Liver (tissue), 8 donors: ENCODE measurements at regions not wholly inside any gene's neighbourhood (a gene's known extent, or its start where the extent isn't known, plus 50 kb on each side); places are given as distances from the start of the nearest gene placed in this dataset.

Experiments
- DNase-seq: peaks from one replicate; pipeline ENCODE4 v3.0.0-alpha.2; 2017; ENCODE audit warnings: low spot score
- H3K27ac ChIP-seq, 2 donors: one replicate each; pipeline ENCODE4 v1.7.0; 2013; ENCODE audit warnings: inconsistent platforms in 2 of 2, low read length in 2 of 2, control low read depth in 1 of 2, low read depth in 1 of 2, mild to moderate bottlenecking in 1 of 2
- H3K27me3 ChIP-seq, 4 donors: one replicate each; pipeline versions ENCODE4 v1.6.1 to v1.7.0; 2013; ENCODE audit warnings: low read length in 3 of 4, inconsistent platforms in 1 of 4, mild to moderate bottlenecking in 1 of 4, moderate library complexity in 1 of 4; ENCODE audit not compliant: control insufficient read depth in 4 of 4, insufficient read depth in 4 of 4
- H3K36me3 ChIP-seq, 4 donors: one replicate each; pipeline versions ENCODE4 v1.6.1 to v1.7.0; 2013; ENCODE audit warnings: low read length in 3 of 4, mild to moderate bottlenecking in 3 of 4, low read depth in 1 of 4, moderate library complexity in 1 of 4; ENCODE audit not compliant: control insufficient read depth in 4 of 4, insufficient read depth in 3 of 4
- H3K4me1 ChIP-seq, 4 donors: one replicate each; pipeline versions ENCODE4 v1.6.1 to v1.7.0; 2013; ENCODE audit warnings: low read length in 3 of 4, mild to moderate bottlenecking in 3 of 4, moderate library complexity in 1 of 4; ENCODE audit not compliant: control insufficient read depth in 4 of 4, insufficient read depth in 4 of 4
- H3K4me3 ChIP-seq, 3 donors: one replicate each; pipeline versions ENCODE4 v1.6.1 to v1.7.0; 2013; ENCODE audit warnings: low read length in 3 of 3, control low read depth in 1 of 3, low read depth in 1 of 3, mild to moderate bottlenecking in 1 of 3
- H3K9ac ChIP-seq, 2 donors: one replicate each; pipeline ENCODE4 v1.7.0; 2013; ENCODE audit warnings: low read length in 2 of 2, mild to moderate bottlenecking in 2 of 2, moderate library complexity in 2 of 2, control low read depth in 1 of 2, low read depth in 1 of 2
- H3K9me3 ChIP-seq, 4 donors: one replicate each; pipeline versions ENCODE4 v1.6.1 to v1.7.0; 2013; ENCODE audit warnings: low read length in 3 of 4; ENCODE audit not compliant: control insufficient read depth in 4 of 4
- ATF3 ChIP-seq: IDR thresholded peaks from 2 replicates; pipeline ENCODE4 v1.6.1; 2016; ENCODE audit warnings: antibody characterized with exemption
- CTCF ChIP-seq: fragments of 150-350 bp; IDR thresholded peaks from 2 replicates; pipeline ENCODE4 v1.5.1; 2017; ENCODE audit warnings: improper control_type of control experiment, low read depth, low read length; ENCODE audit not compliant: missing input control
- EGR1 ChIP-seq, 2 donors: IDR thresholded peaks; 2 replicates each; pipeline ENCODE4 v1.6.1; 2016 to 2018; ENCODE audit warnings: antibody characterized with exemption in 2 of 2, low read depth in 2 of 2
- FOXA1 ChIP-seq: IDR thresholded peaks from 2 replicates; pipeline ENCODE4 v1.6.1; 2016; ENCODE audit warnings: antibody characterized with exemption
- FOXA2 ChIP-seq: IDR thresholded peaks from 2 replicates; pipeline ENCODE4 v1.6.1; 2016; ENCODE audit warnings: antibody characterized with exemption
- GABPA ChIP-seq, 2 donors: IDR thresholded peaks in 1 of 2; conservative IDR thresholded peaks in 1 of 2; 2 replicates each; pipeline ENCODE4 v1.6.1; 2016; ENCODE audit warnings: antibody characterized with exemption in 2 of 2, mild to moderate bottlenecking in 1 of 2, moderate library complexity in 1 of 2
- HNF4A ChIP-seq, 2 donors: conservative IDR thresholded peaks; 2 replicates each; pipeline ENCODE4 v1.6.1; 2016; ENCODE audit warnings: antibody characterized with exemption in 2 of 2, mild to moderate bottlenecking in 2 of 2
- HNF4G ChIP-seq: IDR thresholded peaks from 2 replicates; pipeline ENCODE4 v1.6.1; 2016; ENCODE audit warnings: antibody characterized with exemption
- JUND ChIP-seq, 2 donors: IDR thresholded peaks; 2 replicates each; pipeline ENCODE4 v1.6.1; 2016; ENCODE audit warnings: antibody characterized with exemption in 2 of 2
- MAX ChIP-seq: IDR thresholded peaks from 2 replicates; pipeline ENCODE4 v1.6.1; 2016; ENCODE audit warnings: antibody characterized with exemption
- NR2F2 ChIP-seq: IDR thresholded peaks from 2 replicates; pipeline ENCODE4 v1.6.1; 2016; ENCODE audit warnings: antibody characterized with exemption
- RAD21 ChIP-seq, 2 donors: IDR thresholded peaks; 2 replicates each; pipeline ENCODE4 v1.6.1; 2016; ENCODE audit warnings: antibody characterized with exemption in 2 of 2, mild to moderate bottlenecking in 2 of 2
- RXRA ChIP-seq, 2 donors: IDR thresholded peaks; 2 replicates each; pipeline ENCODE4 v1.6.1; 2017 to 2018; ENCODE audit warnings: antibody characterized with exemption in 2 of 2, mild to moderate bottlenecking in 1 of 2
- SP1 ChIP-seq: IDR thresholded peaks from 2 replicates; pipeline ENCODE4 v1.6.1; 2018; ENCODE audit warnings: antibody characterized with exemption, mild to moderate bottlenecking
- TAF1 ChIP-seq: conservative IDR thresholded peaks from 2 replicates; pipeline ENCODE4 v1.6.1; 2016; ENCODE audit warnings: antibody characterized with exemption, mild to moderate bottlenecking
- YY1 ChIP-seq: IDR thresholded peaks from 2 replicates; pipeline ENCODE4 v1.6.1; 2016; ENCODE audit warnings: antibody characterized with exemption, mild to moderate bottlenecking
- WGBS: extraction: QIAGEN DNeasy Blood & Tissue Kit; methylation state at CpG from one replicate; pipeline ENCODE4 v1.1.7; 2013; 5-methylcytosine and 5-hydroxymethylcytosine counted together
- TF ChIP-seq, protein P1 (sequence below): IDR thresholded peaks from 2 replicates; pipeline ENCODE4 v1.6.1; 2016; ENCODE audit warnings: antibody characterized with exemption
- TF ChIP-seq, protein P2 (sequence below): IDR thresholded peaks from 2 replicates; pipeline ENCODE4 v1.6.1; 2016; ENCODE audit warnings: antibody characterized with exemption, mild to moderate bottlenecking
- donor health status: healthy.
- donor health status: healthy.
- donor health status: healthy.
- donor health status: healthy.
- donor health status: healthy.

DNA sequence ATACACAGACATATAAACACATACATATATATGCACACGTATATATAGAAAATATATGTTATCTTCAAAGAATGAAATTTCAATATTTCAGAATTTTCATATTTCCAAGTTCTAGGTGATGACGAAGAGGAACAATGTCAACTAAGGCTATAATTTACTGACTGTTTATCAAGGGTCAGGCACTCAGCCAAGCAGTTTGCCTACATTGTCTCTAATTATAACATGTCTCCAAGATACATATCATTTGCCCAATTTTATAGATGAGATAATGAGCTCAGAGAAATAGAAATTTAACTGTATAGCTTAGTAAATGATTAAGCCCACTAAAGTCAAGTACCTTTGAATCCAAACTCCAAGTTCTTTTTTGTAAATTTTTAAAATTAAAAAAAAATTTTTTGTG, 99.9 kb upstream of the PLSCR4 start:
- H3K4me3 ChIP-seq, result no peak overlapping the region
- 79% methylated on average over 2 of the region's 2 CpGs for WGBS

More for the DNA sequence above, 99.9 kb upstream of the PLSCR4 start:
- Histone ChIP-seq H3K9ac (no peak overlapping the region), H3K27me3 (no peaks in the 10 kb centered on the region), H3K4me1 (no peaks in the 10 kb centered on the region), H3K9me3 (peaks cover 0 to 6% (median 0%) of the 10 kb centered on the region in 4 donors), H3K27ac (no peak overlapping the region), H3K36me3 (no peaks in the 10 kb centered on the region)
- TF ChIP-seq YY1 (no peak), TAF1 (no peak), EGR1 (IDR thresholded peaks at IDR 0.05; ENCODE audit: low read depth in 2 of 2) (no peak), FOXA2 (no peak), SP1 (no peak), MAX (no peak), HNF4G (no peak), RXRA (IDR thresholded peaks at IDR 0.05) (no peak), JUND (IDR thresholded peaks at IDR 0.05) (no peak), CTCF (no peak), NR2F2 (no peak), HNF4A (conservative IDR thresholded peaks at IDR 0.05) (no peak), FOXA1 (no peak), GABPA (IDR thresholded peaks at IDR 0.05 in 1 of 2, conservative IDR thresholded peaks at IDR 0.05 in 1 of 2) (no peak), ATF3 (no peak), RAD21 (IDR thresholded peaks at IDR 0.05) (no peak)
- TF ChIP-seq, protein P1, sequence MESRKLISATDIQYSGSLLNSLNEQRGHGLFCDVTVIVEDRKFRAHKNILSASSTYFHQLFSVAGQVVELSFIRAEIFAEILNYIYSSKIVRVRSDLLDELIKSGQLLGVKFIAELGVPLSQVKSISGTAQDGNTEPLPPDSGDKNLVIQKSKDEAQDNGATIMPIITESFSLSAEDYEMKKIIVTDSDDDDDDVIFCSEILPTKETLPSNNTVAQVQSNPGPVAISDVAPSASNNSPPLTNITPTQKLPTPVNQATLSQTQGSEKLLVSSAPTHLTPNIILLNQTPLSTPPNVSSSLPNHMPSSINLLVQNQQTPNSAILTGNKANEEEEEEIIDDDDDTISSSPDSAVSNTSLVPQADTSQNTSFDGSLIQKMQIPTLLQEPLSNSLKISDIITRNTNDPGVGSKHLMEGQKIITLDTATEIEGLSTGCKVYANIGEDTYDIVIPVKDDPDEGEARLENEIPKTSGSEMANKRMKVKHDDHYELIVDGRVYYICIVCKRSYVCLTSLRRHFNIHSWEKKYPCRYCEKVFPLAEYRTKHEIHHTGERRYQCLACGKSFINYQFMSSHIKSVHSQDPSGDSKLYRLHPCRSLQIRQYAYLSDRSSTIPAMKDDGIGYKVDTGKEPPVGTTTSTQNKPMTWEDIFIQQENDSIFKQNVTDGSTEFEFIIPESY, result no peak
- TF ChIP-seq, protein P2, sequence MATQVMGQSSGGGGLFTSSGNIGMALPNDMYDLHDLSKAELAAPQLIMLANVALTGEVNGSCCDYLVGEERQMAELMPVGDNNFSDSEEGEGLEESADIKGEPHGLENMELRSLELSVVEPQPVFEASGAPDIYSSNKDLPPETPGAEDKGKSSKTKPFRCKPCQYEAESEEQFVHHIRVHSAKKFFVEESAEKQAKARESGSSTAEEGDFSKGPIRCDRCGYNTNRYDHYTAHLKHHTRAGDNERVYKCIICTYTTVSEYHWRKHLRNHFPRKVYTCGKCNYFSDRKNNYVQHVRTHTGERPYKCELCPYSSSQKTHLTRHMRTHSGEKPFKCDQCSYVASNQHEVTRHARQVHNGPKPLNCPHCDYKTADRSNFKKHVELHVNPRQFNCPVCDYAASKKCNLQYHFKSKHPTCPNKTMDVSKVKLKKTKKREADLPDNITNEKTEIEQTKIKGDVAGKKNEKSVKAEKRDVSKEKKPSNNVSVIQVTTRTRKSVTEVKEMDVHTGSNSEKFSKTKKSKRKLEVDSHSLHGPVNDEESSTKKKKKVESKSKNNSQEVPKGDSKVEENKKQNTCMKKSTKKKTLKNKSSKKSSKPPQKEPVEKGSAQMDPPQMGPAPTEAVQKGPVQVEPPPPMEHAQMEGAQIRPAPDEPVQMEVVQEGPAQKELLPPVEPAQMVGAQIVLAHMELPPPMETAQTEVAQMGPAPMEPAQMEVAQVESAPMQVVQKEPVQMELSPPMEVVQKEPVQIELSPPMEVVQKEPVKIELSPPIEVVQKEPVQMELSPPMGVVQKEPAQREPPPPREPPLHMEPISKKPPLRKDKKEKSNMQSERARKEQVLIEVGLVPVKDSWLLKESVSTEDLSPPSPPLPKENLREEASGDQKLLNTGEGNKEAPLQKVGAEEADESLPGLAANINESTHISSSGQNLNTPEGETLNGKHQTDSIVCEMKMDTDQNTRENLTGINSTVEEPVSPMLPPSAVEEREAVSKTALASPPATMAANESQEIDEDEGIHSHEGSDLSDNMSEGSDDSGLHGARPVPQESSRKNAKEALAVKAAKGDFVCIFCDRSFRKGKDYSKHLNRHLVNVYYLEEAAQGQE, result no peak
- DNase-seq, result no peak
